H1 (cell line): ENCODE measurements at regions not wholly inside any gene's neighbourhood (a gene's known extent, or its start where the extent isn't known, plus 50 kb on each side); places are given as distances from the start of the nearest gene placed in this dataset.

Experiments used
- CTCF ChIP-seq, 3 experiments: IDR thresholded peaks; 1 replicate in 2 of 3; 2 replicates in 1 of 3; pipeline versions ENCODE4 v1.5.1 to v1.6.1; 2011; ENCODE audit warnings: low read length in 3 of 3, mild to moderate bottlenecking in 3 of 3, inconsistent platforms in 2 of 3, low read depth in 1 of 3, moderate library complexity in 1 of 3; ENCODE audit not compliant: insufficient read depth in 1 of 3; ENCODE audit errors: control extremely low read depth in 1 of 3
- EGR1 ChIP-seq: IDR thresholded peaks from 2 replicates; pipeline ENCODE4 v1.6.1; 2011; ENCODE audit warnings: low read depth, low read length, borderline replicate concordance
- EZH2 ChIP-seq: fragments of 200-600 bp; sonication (generic); IDR thresholded peaks from 2 replicates; pipeline ENCODE4 v1.7.1; 2012; ENCODE audit warnings: low read depth, mild to moderate bottlenecking, moderate library complexity, low read length, inconsistent platforms; ENCODE audit not compliant: severe bottlenecking
- HDAC6 ChIP-seq: IDR thresholded peaks from one replicate; pipeline ENCODE4 v1.7.1; 2012; ENCODE audit warnings: low read depth, mild to moderate bottlenecking, inconsistent platforms, low read length, moderate library complexity
- POLR2AphosphoS5 ChIP-seq: IDR thresholded peaks from 2 replicates; pipeline ENCODE4 v1.6.1; 2011; ENCODE audit warnings: low read depth, low read length
- SIN3A ChIP-seq, 2 experiments: IDR thresholded peaks in 1 of 2; conservative IDR thresholded peaks in 1 of 2; 2 replicates each; pipeline ENCODE4 v1.6.1; 2011 to 2012; ENCODE audit warnings: low read length in 2 of 2, improper control_type of control experiment in 1 of 2, low read depth in 1 of 2, mild to moderate bottlenecking in 1 of 2
- TCF12 ChIP-seq: IDR thresholded peaks from 2 replicates; pipeline ENCODE4 v1.6.1; 2011; ENCODE audit warnings: low read depth, mild to moderate bottlenecking, low read length

DNA sequence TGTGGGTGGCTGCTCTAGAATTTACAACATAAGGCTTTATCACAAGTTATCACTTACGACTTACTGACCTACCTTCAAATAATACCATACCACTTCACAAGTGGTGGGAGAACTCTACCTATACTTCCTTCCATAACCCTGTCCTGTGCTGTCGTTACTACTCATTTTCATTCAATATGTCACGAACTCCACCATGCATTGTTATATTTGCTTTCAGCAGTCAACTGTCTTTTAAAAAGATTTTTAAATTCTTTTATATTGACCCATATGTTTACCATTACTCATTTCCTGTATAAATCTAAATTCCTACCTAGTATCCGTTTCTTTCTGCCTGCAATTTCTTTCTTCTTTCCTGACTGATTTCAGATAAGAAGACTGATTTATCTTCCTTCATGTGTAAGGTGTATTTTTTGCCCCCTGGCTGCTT is 200.0 kb downstream of the KLF12 start:
- TF ChIP-seq HDAC6 (no peak), EZH2 (no peak), SIN3A (conservative IDR thresholded peaks at IDR 0.05 in 1 of 2, IDR thresholded peaks at IDR 0.05 in 1 of 2; ENCODE audit: low read depth in 1 of 2, low read length in 2 of 2) (no peak), CTCF (IDR thresholded peaks at IDR 0.05; ENCODE audit: control extremely low read depth in 1 of 3, insufficient read depth in 1 of 3, low read depth in 1 of 3, low read length in 3 of 3) (no peak), TCF12 (no peak), POLR2AphosphoS5 (no peak), EGR1 (no peak)
